H9 (cell line): ENCODE measurements at regions not wholly inside any gene's neighbourhood (a gene's known extent, or its start where the extent isn't known, plus 50 kb on each side); places are given as distances from the start of the nearest gene placed in this dataset.

Experiments used
- DNase-seq: peaks from one replicate; pipeline ENCODE4 v3.0.0-alpha.2; 2017
- H2AFZ ChIP-seq: one replicate; pipeline ENCODE4 v1.6.1; 2013; ENCODE audit warnings: mild to moderate bottlenecking, low read length, control low read depth, moderate library complexity
- H2AK5ac ChIP-seq: 2 replicates; pipeline ENCODE4 v1.6.1; 2013; ENCODE audit warnings: low read length, control low read depth, mixed read lengths; ENCODE audit not compliant: insufficient read length
- H2BK120ac ChIP-seq: one replicate; pipeline ENCODE4 v1.6.1; 2013; ENCODE audit warnings: low read depth, mild to moderate bottlenecking, low read length, control low read depth, inconsistent platforms; ENCODE audit not compliant: poor library complexity, severe bottlenecking
- H2BK12ac ChIP-seq: 2 replicates; pipeline ENCODE4 v1.6.1; 2013; ENCODE audit warnings: low read length, control low read depth, mixed read lengths, low read depth; ENCODE audit not compliant: insufficient read length
- H2BK15ac ChIP-seq: 2 replicates; pipeline ENCODE4 v1.6.1; 2013; ENCODE audit warnings: low read depth, low read length, control low read depth
- H2BK20ac ChIP-seq: one replicate; pipeline ENCODE4 v1.6.1; 2013; ENCODE audit warnings: low read depth, mild to moderate bottlenecking, low read length, control low read depth, inconsistent platforms; ENCODE audit not compliant: poor library complexity, severe bottlenecking
- H2BK5ac ChIP-seq: 2 replicates; pipeline ENCODE4 v1.6.1; 2013; ENCODE audit warnings: low read length, control low read depth, mixed read lengths; ENCODE audit not compliant: insufficient read length
- H3K14ac ChIP-seq: 2 replicates; pipeline ENCODE4 v1.6.1; 2013; ENCODE audit warnings: low read length, control low read depth; ENCODE audit not compliant: insufficient read depth
- H3K18ac ChIP-seq: 2 replicates; pipeline ENCODE4 v1.6.1; 2013; ENCODE audit warnings: low read depth, mild to moderate bottlenecking, mixed read lengths, low read length, control low read depth; ENCODE audit not compliant: insufficient read length
- H3K23ac ChIP-seq: 2 replicates; pipeline ENCODE4 v1.6.1; 2013; ENCODE audit warnings: low read length, control low read depth, mixed read lengths, low read depth; ENCODE audit not compliant: insufficient read length
- H3K23me2 ChIP-seq: 2 replicates; pipeline ENCODE4 v1.6.1; 2013; ENCODE audit warnings: low read depth, mild to moderate bottlenecking, mixed read lengths, low read length, control low read depth; ENCODE audit not compliant: insufficient read length, poor library complexity, severe bottlenecking
- H3K27ac ChIP-seq: 2 replicates; pipeline ENCODE4 v1.5.1; 2013; ENCODE audit warnings: low read length, control low read depth, mixed read lengths, low read depth; ENCODE audit not compliant: insufficient read length
- H3K27me3 ChIP-seq: 2 replicates; pipeline ENCODE4 v1.6.1; 2013; ENCODE audit warnings: low read length, control low read depth, inconsistent platforms; ENCODE audit not compliant: insufficient read depth
- H3K4ac ChIP-seq: 2 replicates; pipeline ENCODE4 v1.6.1; 2013; ENCODE audit warnings: low read depth, mild to moderate bottlenecking, control low read depth, inconsistent platforms, low read length, moderate library complexity
- H3K4me1 ChIP-seq: 2 replicates; pipeline ENCODE4 v1.6.1; 2013; ENCODE audit warnings: low read length, control low read depth, inconsistent platforms; ENCODE audit not compliant: insufficient read depth
- H3K4me2 ChIP-seq: 2 replicates; pipeline ENCODE4 v1.6.1; 2013; ENCODE audit warnings: low read length, control low read depth, mixed read lengths; ENCODE audit not compliant: insufficient read length, insufficient read depth
- H3K56ac ChIP-seq: 2 replicates; pipeline ENCODE4 v1.6.1; 2013; ENCODE audit warnings: low read depth, mild to moderate bottlenecking, mixed read lengths, low read length, control low read depth; ENCODE audit not compliant: insufficient read length
- H3K79me1 ChIP-seq: 2 replicates; pipeline ENCODE4 v1.6.1; 2013; ENCODE audit warnings: low read depth, mild to moderate bottlenecking, moderate library complexity, low read length, control low read depth, inconsistent platforms; ENCODE audit not compliant: insufficient read depth, poor library complexity, severe bottlenecking
- H3K79me2 ChIP-seq: 2 replicates; pipeline ENCODE4 v1.6.1; 2013; ENCODE audit warnings: low read length, control low read depth, inconsistent platforms; ENCODE audit not compliant: insufficient read depth
- H3K9ac ChIP-seq: 2 replicates; pipeline ENCODE4 v1.6.1; 2013; ENCODE audit warnings: low read length, control low read depth, mixed read lengths; ENCODE audit not compliant: insufficient read length; ENCODE audit errors: extremely low read depth
- H3K9me3 ChIP-seq: one replicate; pipeline ENCODE4 v1.6.1; 2013; ENCODE audit warnings: low read depth, low read length, inconsistent platforms; ENCODE audit not compliant: control insufficient read depth
- H3T11ph ChIP-seq: one replicate; pipeline ENCODE4 v1.6.1; 2013; ENCODE audit warnings: mild to moderate bottlenecking, low read length, control low read depth, inconsistent platforms
- H4K20me1 ChIP-seq: one replicate; pipeline ENCODE4 v1.6.1; 2013; ENCODE audit not compliant: control insufficient read depth, insufficient read length, insufficient read depth
- H4K5ac ChIP-seq: 2 replicates; pipeline ENCODE4 v1.6.1; 2013; ENCODE audit warnings: low read depth, mild to moderate bottlenecking, mixed read lengths, low read length, control low read depth; ENCODE audit not compliant: insufficient read length
- H4K8ac ChIP-seq: replicated peaks from 2 replicates; pipeline ENCODE4 v1.6.1; 2013; ENCODE audit warnings: low read length, control low read depth, mixed read lengths, low read depth; ENCODE audit not compliant: insufficient read length
- H4K91ac ChIP-seq: 2 replicates; pipeline ENCODE4 v1.6.1; 2013; ENCODE audit warnings: low read depth, mild to moderate bottlenecking, moderate library complexity, mixed read lengths, low read length, control low read depth; ENCODE audit not compliant: insufficient read length
- H3K27ac Mint-ChIP-seq, 3 experiments: 2 replicates in 2 of 3; 3 replicates in 1 of 3; pipeline ENCODE4 v1.8.0; 2020 to 2021; ENCODE audit warnings: mixed read lengths in 3 of 3, mild to moderate bottlenecking in 1 of 3, moderate library complexity in 1 of 3
- H3K27me3 Mint-ChIP-seq: 2 replicates; pipeline ENCODE4 v1.8.0; 2021; ENCODE audit warnings: low read depth, mild to moderate bottlenecking, moderate library complexity, mixed read lengths
- H3K36me3 Mint-ChIP-seq, 3 experiments: 2 replicates in 2 of 3; 3 replicates in 1 of 3; pipeline ENCODE4 v1.8.0; 2020 to 2021; ENCODE audit warnings: low read depth in 3 of 3, mixed read lengths in 3 of 3; ENCODE audit not compliant: insufficient read depth in 1 of 3
- H3K4me1 Mint-ChIP-seq, 2 experiments: 2 replicates each; pipeline ENCODE4 v1.8.0; 2020; ENCODE audit warnings: mixed read lengths in 2 of 2
- H3K4me3 Mint-ChIP-seq, 2 experiments: 2 replicates in 1 of 2; 3 replicates in 1 of 2; pipeline ENCODE4 v1.8.0; 2020 to 2021; ENCODE audit warnings: mild to moderate bottlenecking in 2 of 2, mixed read lengths in 2 of 2, moderate library complexity in 1 of 2
- H3K9me3 Mint-ChIP-seq, 2 experiments: 2 replicates in 1 of 2; 3 replicates in 1 of 2; pipeline ENCODE4 v1.8.0; 2020; ENCODE audit warnings: mild to moderate bottlenecking in 2 of 2, mixed read lengths in 2 of 2, moderate library complexity in 1 of 2
- WGBS: extraction: QIAGEN DNeasy Blood & Tissue Kit; methylation state at CpG from one replicate; pipeline ENCODE4 v1.1.7; 2013; ENCODE audit warnings: missing lambda C conversion rate, low lambda C conversion rate, mixed read lengths; ENCODE audit not compliant: insufficient read length; ENCODE audit errors: extremely low coverage; 5-methylcytosine and 5-hydroxymethylcytosine counted together
- TF ChIP-seq, protein P1 (sequence below): fragments of 200-600 bp; sonication (generic); conservative IDR thresholded peaks from 3 replicates; pipeline ENCODE4 v1.8.0; 2021; ENCODE audit warnings: antibody characterized with exemption, mild to moderate bottlenecking

DNA sequence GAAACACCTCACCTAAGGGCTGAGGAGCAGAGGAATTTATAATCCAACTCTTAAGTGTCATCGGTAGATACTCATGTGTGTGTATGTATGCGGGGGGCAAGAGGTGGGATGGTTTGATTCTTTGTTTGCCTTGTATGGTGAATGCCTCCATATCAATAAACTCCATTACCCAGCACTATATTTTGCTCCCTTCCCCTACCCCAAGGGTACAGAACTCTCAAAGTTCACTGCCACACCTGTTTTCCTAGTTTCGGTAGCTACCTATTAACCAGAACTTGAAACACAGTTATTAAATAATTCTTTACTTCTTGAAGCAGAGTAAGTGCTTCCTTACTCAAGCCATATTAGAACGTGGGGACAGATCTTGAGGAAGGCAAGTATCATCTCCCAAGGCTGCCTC is 400.8 kb upstream of the SUCLG2 start:
- Histone ChIP-seq H3K4me1 (no peaks in the 10 kb centered on the region), H3K56ac (no peak overlapping the region), H2BK120ac (no peak overlapping the region), H3K4me2 (no peak overlapping the region), H3K18ac (no peak overlapping the region), H3K79me1 (no peaks in the 10 kb centered on the region), H3K27me3 (no peaks in the 10 kb centered on the region), H3K23me2 (no peaks in the 10 kb centered on the region), H3K4ac (no peak overlapping the region), H3K9me3 (no peaks in the 10 kb centered on the region), H4K5ac (no peak overlapping the region), H3K79me2 (no peaks in the 10 kb centered on the region), H2BK15ac (no peak overlapping the region), H2AK5ac (no peak overlapping the region), H4K91ac (no peak overlapping the region), H2BK20ac (no peak overlapping the region), H4K20me1 (no peaks in the 10 kb centered on the region), H4K8ac (no peak overlapping the region), H3K27ac (no peak overlapping the region), H3K14ac (no peak overlapping the region), H3K9ac (no peak overlapping the region), H3T11ph (no peak overlapping the region), H3K23ac (no peak overlapping the region), H2AFZ (no peak overlapping the region), H2BK12ac (no peak overlapping the region), H2BK5ac (no peak overlapping the region)
- no peak overlapping the region for H3K27ac Mint-ChIP-seq
- TF ChIP-seq, protein P1, sequence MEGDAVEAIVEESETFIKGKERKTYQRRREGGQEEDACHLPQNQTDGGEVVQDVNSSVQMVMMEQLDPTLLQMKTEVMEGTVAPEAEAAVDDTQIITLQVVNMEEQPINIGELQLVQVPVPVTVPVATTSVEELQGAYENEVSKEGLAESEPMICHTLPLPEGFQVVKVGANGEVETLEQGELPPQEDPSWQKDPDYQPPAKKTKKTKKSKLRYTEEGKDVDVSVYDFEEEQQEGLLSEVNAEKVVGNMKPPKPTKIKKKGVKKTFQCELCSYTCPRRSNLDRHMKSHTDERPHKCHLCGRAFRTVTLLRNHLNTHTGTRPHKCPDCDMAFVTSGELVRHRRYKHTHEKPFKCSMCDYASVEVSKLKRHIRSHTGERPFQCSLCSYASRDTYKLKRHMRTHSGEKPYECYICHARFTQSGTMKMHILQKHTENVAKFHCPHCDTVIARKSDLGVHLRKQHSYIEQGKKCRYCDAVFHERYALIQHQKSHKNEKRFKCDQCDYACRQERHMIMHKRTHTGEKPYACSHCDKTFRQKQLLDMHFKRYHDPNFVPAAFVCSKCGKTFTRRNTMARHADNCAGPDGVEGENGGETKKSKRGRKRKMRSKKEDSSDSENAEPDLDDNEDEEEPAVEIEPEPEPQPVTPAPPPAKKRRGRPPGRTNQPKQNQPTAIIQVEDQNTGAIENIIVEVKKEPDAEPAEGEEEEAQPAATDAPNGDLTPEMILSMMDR = no peak
- no CpG with 5 or more reads among the region's 4 CpGs for WGBS
- H3K36me3 Mint-ChIP-seq = no peaks in the 10 kb centered on the region
- peaks cover 0 to 3% of the 10 kb centered on the region in 2 experiments; a peak in 3 of 4 replicates for H3K4me1 Mint-ChIP-seq
- no peaks in the 10 kb centered on the region for H3K9me3 Mint-ChIP-seq
- H3K4me3 Mint-ChIP-seq = no peak overlapping the region
- DNase-seq = no peak
- no peaks in the 10 kb centered on the region for H3K27me3 Mint-ChIP-seq
